ENCODE measurements at regions not wholly inside any gene's neighbourhood (a gene's known extent, or its start where the extent isn't known, plus 50 kb on each side); places are given as distances from the start of the nearest gene placed in this dataset.

DNA sequence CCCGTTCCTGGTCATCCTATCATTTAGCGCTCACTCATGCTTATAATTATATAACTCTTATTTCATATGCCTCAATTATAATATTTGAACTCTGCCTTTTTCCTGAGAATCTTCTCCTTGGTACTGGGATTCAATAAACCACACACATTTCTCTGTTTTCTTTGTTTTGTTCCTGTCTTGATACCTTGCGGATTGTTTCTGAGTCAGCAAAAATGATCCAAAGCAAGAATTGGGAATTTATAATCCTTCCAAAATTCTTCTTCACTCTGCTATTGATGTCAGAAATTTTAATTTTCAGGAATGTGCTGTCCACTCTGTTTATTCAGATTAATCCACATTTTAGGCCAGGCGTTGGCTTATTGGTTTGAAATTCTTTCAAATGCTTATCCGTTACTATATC, 886.0 kb downstream of the SUCLG1 start:
- DNase-seq (ENCODE audit: low read depth) = no peak
- no peak for TF ChIP-seq CTCF (IDR thresholded peaks at IDR 0.05; ENCODE audit: insufficient read depth, low read length)
- no peak overlapping the region for H3K4me3 ChIP-seq (ENCODE audit: low read depth, low read length)

- no peak for TF ChIP-seq CTCF (IDR thresholded peaks at IDR 0.05; ENCODE audit: insufficient read depth, low read length)
- H3K4me3 ChIP-seq (ENCODE audit: low read depth, low read length) = no peak overlapping the region
- DNase-seq (ENCODE audit: low read depth) = no peak
Measured at GRCh38 chr2:83572400-83572799, 886.7 kb downstream of the SUCLG1 start.

DNA sequence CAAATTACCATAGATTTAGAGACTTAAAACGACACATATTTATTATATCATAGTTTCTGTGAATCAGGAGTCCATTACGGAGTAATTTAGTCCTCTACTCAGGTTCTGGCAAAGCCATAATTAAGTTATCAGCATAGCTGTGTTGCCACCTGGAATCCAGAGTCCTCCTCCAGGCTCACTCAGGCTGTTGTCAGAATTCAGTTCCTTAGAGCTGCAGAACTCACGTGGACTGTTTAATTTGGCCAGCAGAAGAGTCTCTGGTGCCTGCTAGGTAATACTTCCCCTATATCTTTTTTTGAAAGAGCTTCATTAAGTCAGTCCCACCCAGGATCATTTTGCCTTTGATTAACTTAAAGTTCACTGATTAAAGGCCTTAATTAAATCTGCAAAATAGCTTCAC, 891.5 kb downstream of the SUCLG1 start:
- H3K4me3 ChIP-seq (ENCODE audit: low read depth, low read length) = no peak overlapping the region
- DNase-seq (ENCODE audit: low read depth) = no peak
- TF ChIP-seq CTCF (IDR thresholded peaks at IDR 0.05; ENCODE audit: insufficient read depth, low read length) = no peak

DNA sequence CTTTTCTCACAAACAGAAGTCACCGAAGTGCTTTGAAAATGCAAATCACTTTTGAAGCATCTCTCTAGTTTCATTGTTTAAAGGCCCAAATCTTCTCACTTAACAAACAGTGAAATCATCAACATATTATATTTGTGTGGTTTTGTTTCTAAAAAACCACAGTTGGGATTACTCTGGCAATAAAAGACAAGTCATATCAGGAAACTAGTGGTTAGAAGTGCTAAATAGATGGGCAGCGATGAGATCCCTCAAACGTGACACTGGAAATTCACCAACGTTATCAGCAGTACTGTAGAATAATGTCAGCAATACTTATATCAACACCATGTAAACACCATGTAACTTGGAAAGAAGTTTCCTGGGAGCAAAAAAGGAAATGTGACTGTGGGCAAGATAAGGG, 893.5 kb downstream of the SUCLG1 start:
- no peak overlapping the region for H3K4me3 ChIP-seq (ENCODE audit: low read depth, low read length)
- TF ChIP-seq CTCF (IDR thresholded peaks at IDR 0.05; ENCODE audit: insufficient read depth, low read length) = no peak
- no peak for DNase-seq (ENCODE audit: low read depth)

- DNase-seq (ENCODE audit: low read depth) = no peak
- H3K4me3 ChIP-seq (ENCODE audit: low read depth, low read length) = no peak overlapping the region
- no peak for TF ChIP-seq CTCF (IDR thresholded peaks at IDR 0.05; ENCODE audit: insufficient read depth, low read length)
Measured at GRCh38 chr2:83565181-83565580, 893.9 kb downstream of the SUCLG1 start.

DNA sequence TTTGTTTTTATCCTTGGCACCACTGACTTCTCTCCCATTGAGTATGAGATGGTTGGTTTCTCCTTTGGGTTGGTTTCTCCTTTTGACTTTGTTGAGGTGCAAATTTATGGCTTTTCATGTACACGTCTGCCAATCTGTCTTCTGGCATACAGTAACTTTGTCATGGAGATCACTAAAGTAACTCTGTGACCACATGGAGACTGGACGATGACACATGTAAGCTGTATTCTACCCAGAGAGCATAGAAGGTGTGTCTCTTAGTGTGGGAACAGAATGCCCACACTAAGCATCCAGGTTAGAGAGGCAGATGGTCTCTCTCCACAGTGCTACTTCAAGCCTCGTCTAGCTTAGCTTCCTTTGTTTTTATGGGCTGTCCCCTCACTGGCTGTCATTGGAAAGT, 897.5 kb downstream of the SUCLG1 start:
- no peak overlapping the region for H3K4me3 ChIP-seq (ENCODE audit: low read depth, low read length)
- TF ChIP-seq CTCF (IDR thresholded peaks at IDR 0.05; ENCODE audit: insufficient read depth, low read length) = no peak
- DNase-seq (ENCODE audit: low read depth) = no peak

DNA sequence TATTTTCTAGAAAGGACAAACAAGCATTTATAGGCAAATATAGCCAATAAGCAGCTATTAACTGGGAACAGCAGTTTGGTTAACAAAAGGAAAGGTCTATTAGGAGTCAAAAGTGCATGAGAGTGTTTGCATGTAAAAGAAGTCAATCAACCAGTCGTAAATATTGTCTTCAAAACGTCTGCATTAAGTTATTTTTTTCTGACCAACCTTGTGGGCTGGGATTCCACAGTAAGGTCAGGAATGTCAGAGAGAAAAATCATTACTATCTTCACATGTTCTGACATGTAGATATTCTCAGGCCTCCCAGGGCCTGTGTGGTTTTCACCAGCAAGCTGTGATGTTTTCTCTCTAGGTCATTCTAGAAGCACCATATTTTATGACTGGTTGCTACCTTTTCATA, 922.5 kb downstream of the SUCLG1 start:
- no peak for TF ChIP-seq CTCF (IDR thresholded peaks at IDR 0.05; ENCODE audit: insufficient read depth, low read length)
- no peak for DNase-seq (ENCODE audit: low read depth)
- no peak overlapping the region for H3K4me3 ChIP-seq (ENCODE audit: low read depth, low read length)

Data from fibroblast of the aortic adventitia (primary cell).